ENCODE measurements at regions not wholly inside any gene's neighbourhood (a gene's known extent, or its start where the extent isn't known, plus 50 kb on each side); places are given as distances from the start of the nearest gene placed in this dataset.

DNA sequence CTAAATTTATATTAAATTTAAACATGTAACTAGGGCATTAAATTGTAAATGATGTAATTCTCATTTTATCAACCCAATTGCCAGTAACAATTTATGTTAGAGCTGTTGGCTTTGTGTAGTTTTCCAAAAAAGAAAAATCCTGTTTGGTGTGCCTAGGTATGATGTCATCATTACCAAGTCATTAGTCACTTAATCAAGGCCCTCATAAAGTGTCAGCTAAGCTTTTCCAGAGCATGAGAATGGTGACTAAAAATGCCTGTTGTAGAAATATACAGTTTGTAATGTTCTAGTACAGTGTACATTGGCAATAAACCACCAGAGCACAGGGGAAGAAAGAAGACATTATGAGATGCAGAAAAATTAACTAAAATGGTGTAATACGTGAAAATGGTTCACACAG lies 593.8 kb upstream of the ANKRD30A start:
- TF ChIP-seq, protein P1, sequence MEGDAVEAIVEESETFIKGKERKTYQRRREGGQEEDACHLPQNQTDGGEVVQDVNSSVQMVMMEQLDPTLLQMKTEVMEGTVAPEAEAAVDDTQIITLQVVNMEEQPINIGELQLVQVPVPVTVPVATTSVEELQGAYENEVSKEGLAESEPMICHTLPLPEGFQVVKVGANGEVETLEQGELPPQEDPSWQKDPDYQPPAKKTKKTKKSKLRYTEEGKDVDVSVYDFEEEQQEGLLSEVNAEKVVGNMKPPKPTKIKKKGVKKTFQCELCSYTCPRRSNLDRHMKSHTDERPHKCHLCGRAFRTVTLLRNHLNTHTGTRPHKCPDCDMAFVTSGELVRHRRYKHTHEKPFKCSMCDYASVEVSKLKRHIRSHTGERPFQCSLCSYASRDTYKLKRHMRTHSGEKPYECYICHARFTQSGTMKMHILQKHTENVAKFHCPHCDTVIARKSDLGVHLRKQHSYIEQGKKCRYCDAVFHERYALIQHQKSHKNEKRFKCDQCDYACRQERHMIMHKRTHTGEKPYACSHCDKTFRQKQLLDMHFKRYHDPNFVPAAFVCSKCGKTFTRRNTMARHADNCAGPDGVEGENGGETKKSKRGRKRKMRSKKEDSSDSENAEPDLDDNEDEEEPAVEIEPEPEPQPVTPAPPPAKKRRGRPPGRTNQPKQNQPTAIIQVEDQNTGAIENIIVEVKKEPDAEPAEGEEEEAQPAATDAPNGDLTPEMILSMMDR (IDR thresholded peaks at IDR 0.05) = no peak
- no peak for TF ChIP-seq POLR2A (IDR thresholded peaks at IDR 0.05)
